GM12878 (cell line): ENCODE measurements at regions not wholly inside any gene's neighbourhood (a gene's known extent, or its start where the extent isn't known, plus 50 kb on each side); places are given as distances from the start of the nearest gene placed in this dataset.

Experiments used
- ATAC-seq: fragments of 200-7000 bp; cut with Tn5 transposase; 3 replicates; pipeline ENCODE4 v1.9.1; 2020; ENCODE audit warnings: mild to moderate bottlenecking, moderate library complexity
- BruUV-seq: library from RNA; stranded (reverse); fragments of 400-500 nt; replicated peaks from 2 replicates; lab custom pipeline; 2021; lab: Mats Ljungman, UMichigan
- CTCF ChIA-PET: fragments of 300-600 bp; sonication (Branson Sonifier 250); formaldehyde crosslinking; extraction: SDS; loops from one replicate; lab custom pipeline; 2021; ENCODE audit warnings: inconsistent platforms; lab: Yijun Ruan, JAX
- POLR2A ChIA-PET: fragments of 350-600 bp; formaldehyde crosslinking; extraction: SDS; loops from one replicate; lab custom pipeline; 2021; ENCODE audit warnings: inconsistent platforms; lab: Charles Lee
- RAD21 ChIA-PET: fragments of 300-600 bp; sonication (Branson Sonifier 250); formaldehyde crosslinking; loops from one replicate; lab custom pipeline; 2023; ENCODE audit warnings: antibody characterized with exemption; ENCODE audit not compliant: unreplicated experiment; lab: Charles Lee
- SMC1A ChIA-PET: fragments of 300-600 bp; sonication (Branson Sonifier 250); formaldehyde crosslinking; loops from one replicate; lab custom pipeline; 2023; ENCODE audit not compliant: unreplicated experiment, uncharacterized antibody; lab: Charles Lee
- DNase-seq: peaks from one replicate; pipeline ENCODE4 v3.0.0-alpha.2; 2011; ENCODE audit warnings: low read depth, low spot score
- FAIRE-seq: peaks from 3 replicates; lab custom pipeline; 2011; peaks lifted over from hg19 to GRCh38; lab: Jason Lieb, UNC
- H2AFZ ChIP-seq: 2 replicates; pipeline ENCODE4 v1.6.0; 2011; ENCODE audit warnings: low read depth, low read length, control low read depth; ENCODE audit not compliant: control insufficient read depth
- H3K27ac ChIP-seq: 2 replicates; pipeline ENCODE4 v1.5.1; 2011; ENCODE audit warnings: control low read depth; ENCODE audit not compliant: control insufficient read depth, insufficient read depth
- H3K27me3 ChIP-seq, 2 experiments: replicated peaks in 1 of 2; 2 replicates each; pipeline versions ENCODE4 v1.6.0 to v1.6.1; 2011; ENCODE audit warnings: low read length in 1 of 2; ENCODE audit not compliant: control insufficient read depth in 2 of 2, insufficient read depth in 2 of 2
- H3K36me3 ChIP-seq, 2 experiments: 2 replicates each; pipeline ENCODE4 v1.5.1; 2011; ENCODE audit warnings: low read length in 1 of 2; ENCODE audit not compliant: control insufficient read depth in 2 of 2, insufficient read depth in 2 of 2
- H3K4me1 ChIP-seq: 2 replicates; pipeline ENCODE4 v1.6.1; 2011; ENCODE audit warnings: mild to moderate bottlenecking, low read length, moderate library complexity, mixed read lengths; ENCODE audit not compliant: control insufficient read depth, insufficient read depth
- H3K4me2 ChIP-seq: 2 replicates; pipeline ENCODE4 v1.6.0; 2011; ENCODE audit warnings: control low read depth; ENCODE audit not compliant: control insufficient read depth, insufficient read depth
- H3K4me3 ChIP-seq: fragments of 200-600 bp; sonication (generic); 2 replicates; pipeline ENCODE4 v1.5.1; 2016
- H3K79me2 ChIP-seq: 2 replicates; pipeline ENCODE4 v1.6.0; 2011; ENCODE audit warnings: low read length; ENCODE audit not compliant: control insufficient read depth, insufficient read depth
- H3K9ac ChIP-seq: 2 replicates; pipeline ENCODE4 v1.8.0; 2011; ENCODE audit warnings: low read length, control low read depth, mixed read lengths; ENCODE audit not compliant: control insufficient read depth, insufficient read depth
- H3K9me3 ChIP-seq: replicated peaks from 3 replicates; pipeline ENCODE4 v1.5.1; 2011; ENCODE audit warnings: mild to moderate bottlenecking, low read length; ENCODE audit not compliant: control insufficient read depth, insufficient read depth
- H4K20me1 ChIP-seq: 2 replicates; pipeline ENCODE4 v1.6.0; 2011; ENCODE audit not compliant: control insufficient read depth, insufficient read depth
- E4F1 ChIP-seq: fragments of 450-650 bp; IDR thresholded peaks from 2 replicates; pipeline ENCODE4 v1.6.1; 2018; ENCODE audit warnings: borderline replicate concordance, mild to moderate bottlenecking; ENCODE audit not compliant: partially characterized antibody
- EED ChIP-seq: sonication (generic); IDR thresholded peaks from 2 replicates; pipeline ENCODE4 v1.6.1; 2016; ENCODE audit warnings: antibody characterized with exemption, low read depth
- ELK1 ChIP-seq: IDR thresholded peaks from 2 replicates; pipeline ENCODE4 v1.6.1; 2012; ENCODE audit warnings: low read depth, low read length, improper control_type of control experiment
- JUNB ChIP-seq: IDR thresholded peaks from 2 replicates; pipeline ENCODE4 v1.6.1; 2016; ENCODE audit warnings: antibody characterized with exemption, mild to moderate bottlenecking
- KDM1A ChIP-seq: fragments of 200-600 bp; sonication (generic); IDR thresholded peaks from 2 replicates; pipeline ENCODE4 v1.6.1; 2016; ENCODE audit warnings: borderline replicate concordance
- LARP7 ChIP-seq: fragments of 450-650 bp; IDR thresholded peaks from 2 replicates; pipeline ENCODE4 v1.6.1; 2017; ENCODE audit warnings: mild to moderate bottlenecking
- ZNF622 ChIP-seq: fragments of 450-650 bp; IDR thresholded peaks from 2 replicates; pipeline ENCODE4 v1.6.1; 2017; ENCODE audit warnings: mild to moderate bottlenecking, inconsistent platforms
- in situ Hi-C: fragments of 300-500 bp; cut with MboI; formaldehyde crosslinking; loops from 9 replicates; pipeline ENCODE4 v1.14.3; 2018; ENCODE audit warnings: mixed read lengths
- intact Hi-C: fragments of 100-400 bp; cut with micrococcal nuclease; formaldehyde crosslinking; loops from one replicate; pipeline ENCODE4 v1.14.2; 2022; ENCODE audit not compliant: unreplicated experiment
- TF ChIP-seq, protein P1 (sequence below): IDR thresholded peaks from 2 replicates; pipeline ENCODE4 v1.6.1; 2012; ENCODE audit warnings: mild to moderate bottlenecking, low read depth, low read length
- TF ChIP-seq, protein P2 (sequence below): IDR thresholded peaks from 2 replicates; pipeline ENCODE4 v1.6.1; 2011; ENCODE audit warnings: borderline replicate concordance, low read depth, mild to moderate bottlenecking, moderate library complexity, low read length; ENCODE audit not compliant: insufficient read depth, poor library complexity, severe bottlenecking
- TF ChIP-seq, protein P3 (sequence below): fragments of 450-650 bp; IDR thresholded peaks from 2 replicates; pipeline ENCODE4 v1.6.1; 2017; ENCODE audit warnings: mild to moderate bottlenecking, moderate library complexity

DNA sequence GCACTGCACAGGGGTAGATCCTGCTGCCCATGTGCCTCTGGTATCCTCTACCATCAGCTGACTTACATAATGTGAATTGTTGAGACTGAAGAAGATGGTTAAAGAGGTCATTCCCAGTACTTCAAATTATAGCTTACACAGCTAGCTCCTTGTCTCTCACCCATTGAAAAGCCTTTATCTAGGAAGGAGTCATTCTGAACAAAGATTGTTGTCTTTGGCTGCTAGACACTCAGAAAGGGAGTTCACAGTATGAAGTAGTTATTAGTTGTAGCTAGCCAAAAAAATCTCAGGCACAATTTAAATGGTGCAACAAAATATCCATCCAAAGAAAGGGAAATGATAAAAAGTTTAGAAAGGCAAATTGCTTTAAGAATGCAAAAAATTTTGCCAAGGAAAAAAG lies 102.0 kb upstream of the NREP start:
- Histone ChIP-seq H3K9ac (no peak overlapping the region), H3K27ac (no peak overlapping the region), H3K79me2 (no peaks in the 10 kb centered on the region), H3K36me3 (no peaks in the 10 kb centered on the region), H3K27me3 (no peaks in the 10 kb centered on the region; a peak in 1 of 4 replicates), H2AFZ (no peak overlapping the region), H3K4me2 (no peak overlapping the region), H3K4me3 (no peak overlapping the region), H3K4me1 (no peaks in the 10 kb centered on the region), H3K9me3 (no peaks in the 10 kb centered on the region), H4K20me1 (no peaks in the 10 kb centered on the region)
- intact Hi-C loops (no loop called here), in situ Hi-C loops (no loop called here)
- no TSS peak for BruUV-seq
- ChIA-PET POLR2A (no interaction called here), CTCF (interaction anchor here (1.0 kb wide), 1 partner anchor 21 kb away, joined by 3 read pairs; no protein-coding TSS in a partner anchor), RAD21 (no interaction called here), SMC1A (interaction anchor here (0.6 to 1.6 kb wide), 2 partner anchors 97 to 288 kb away, joined by 3 to 6 read pairs; no protein-coding TSS in a partner anchor)
- DNase-seq (no peak), ATAC-seq (no peak), FAIRE-seq (no peak)
- TF ChIP-seq LARP7 (no peak), KDM1A (no peak), ZNF622 (no peak), JUNB (no peak), EED (no peak), E4F1 (no peak), ELK1 (no peak)
- TF ChIP-seq, protein P1, sequence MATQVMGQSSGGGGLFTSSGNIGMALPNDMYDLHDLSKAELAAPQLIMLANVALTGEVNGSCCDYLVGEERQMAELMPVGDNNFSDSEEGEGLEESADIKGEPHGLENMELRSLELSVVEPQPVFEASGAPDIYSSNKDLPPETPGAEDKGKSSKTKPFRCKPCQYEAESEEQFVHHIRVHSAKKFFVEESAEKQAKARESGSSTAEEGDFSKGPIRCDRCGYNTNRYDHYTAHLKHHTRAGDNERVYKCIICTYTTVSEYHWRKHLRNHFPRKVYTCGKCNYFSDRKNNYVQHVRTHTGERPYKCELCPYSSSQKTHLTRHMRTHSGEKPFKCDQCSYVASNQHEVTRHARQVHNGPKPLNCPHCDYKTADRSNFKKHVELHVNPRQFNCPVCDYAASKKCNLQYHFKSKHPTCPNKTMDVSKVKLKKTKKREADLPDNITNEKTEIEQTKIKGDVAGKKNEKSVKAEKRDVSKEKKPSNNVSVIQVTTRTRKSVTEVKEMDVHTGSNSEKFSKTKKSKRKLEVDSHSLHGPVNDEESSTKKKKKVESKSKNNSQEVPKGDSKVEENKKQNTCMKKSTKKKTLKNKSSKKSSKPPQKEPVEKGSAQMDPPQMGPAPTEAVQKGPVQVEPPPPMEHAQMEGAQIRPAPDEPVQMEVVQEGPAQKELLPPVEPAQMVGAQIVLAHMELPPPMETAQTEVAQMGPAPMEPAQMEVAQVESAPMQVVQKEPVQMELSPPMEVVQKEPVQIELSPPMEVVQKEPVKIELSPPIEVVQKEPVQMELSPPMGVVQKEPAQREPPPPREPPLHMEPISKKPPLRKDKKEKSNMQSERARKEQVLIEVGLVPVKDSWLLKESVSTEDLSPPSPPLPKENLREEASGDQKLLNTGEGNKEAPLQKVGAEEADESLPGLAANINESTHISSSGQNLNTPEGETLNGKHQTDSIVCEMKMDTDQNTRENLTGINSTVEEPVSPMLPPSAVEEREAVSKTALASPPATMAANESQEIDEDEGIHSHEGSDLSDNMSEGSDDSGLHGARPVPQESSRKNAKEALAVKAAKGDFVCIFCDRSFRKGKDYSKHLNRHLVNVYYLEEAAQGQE, result no peak
- TF ChIP-seq, protein P2, sequence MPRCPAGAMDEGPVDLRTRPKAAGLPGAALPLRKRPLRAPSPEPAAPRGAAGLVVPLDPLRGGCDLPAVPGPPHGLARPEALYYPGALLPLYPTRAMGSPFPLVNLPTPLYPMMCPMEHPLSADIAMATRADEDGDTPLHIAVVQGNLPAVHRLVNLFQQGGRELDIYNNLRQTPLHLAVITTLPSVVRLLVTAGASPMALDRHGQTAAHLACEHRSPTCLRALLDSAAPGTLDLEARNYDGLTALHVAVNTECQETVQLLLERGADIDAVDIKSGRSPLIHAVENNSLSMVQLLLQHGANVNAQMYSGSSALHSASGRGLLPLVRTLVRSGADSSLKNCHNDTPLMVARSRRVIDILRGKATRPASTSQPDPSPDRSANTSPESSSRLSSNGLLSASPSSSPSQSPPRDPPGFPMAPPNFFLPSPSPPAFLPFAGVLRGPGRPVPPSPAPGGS, result no peak
- TF ChIP-seq, protein P3, sequence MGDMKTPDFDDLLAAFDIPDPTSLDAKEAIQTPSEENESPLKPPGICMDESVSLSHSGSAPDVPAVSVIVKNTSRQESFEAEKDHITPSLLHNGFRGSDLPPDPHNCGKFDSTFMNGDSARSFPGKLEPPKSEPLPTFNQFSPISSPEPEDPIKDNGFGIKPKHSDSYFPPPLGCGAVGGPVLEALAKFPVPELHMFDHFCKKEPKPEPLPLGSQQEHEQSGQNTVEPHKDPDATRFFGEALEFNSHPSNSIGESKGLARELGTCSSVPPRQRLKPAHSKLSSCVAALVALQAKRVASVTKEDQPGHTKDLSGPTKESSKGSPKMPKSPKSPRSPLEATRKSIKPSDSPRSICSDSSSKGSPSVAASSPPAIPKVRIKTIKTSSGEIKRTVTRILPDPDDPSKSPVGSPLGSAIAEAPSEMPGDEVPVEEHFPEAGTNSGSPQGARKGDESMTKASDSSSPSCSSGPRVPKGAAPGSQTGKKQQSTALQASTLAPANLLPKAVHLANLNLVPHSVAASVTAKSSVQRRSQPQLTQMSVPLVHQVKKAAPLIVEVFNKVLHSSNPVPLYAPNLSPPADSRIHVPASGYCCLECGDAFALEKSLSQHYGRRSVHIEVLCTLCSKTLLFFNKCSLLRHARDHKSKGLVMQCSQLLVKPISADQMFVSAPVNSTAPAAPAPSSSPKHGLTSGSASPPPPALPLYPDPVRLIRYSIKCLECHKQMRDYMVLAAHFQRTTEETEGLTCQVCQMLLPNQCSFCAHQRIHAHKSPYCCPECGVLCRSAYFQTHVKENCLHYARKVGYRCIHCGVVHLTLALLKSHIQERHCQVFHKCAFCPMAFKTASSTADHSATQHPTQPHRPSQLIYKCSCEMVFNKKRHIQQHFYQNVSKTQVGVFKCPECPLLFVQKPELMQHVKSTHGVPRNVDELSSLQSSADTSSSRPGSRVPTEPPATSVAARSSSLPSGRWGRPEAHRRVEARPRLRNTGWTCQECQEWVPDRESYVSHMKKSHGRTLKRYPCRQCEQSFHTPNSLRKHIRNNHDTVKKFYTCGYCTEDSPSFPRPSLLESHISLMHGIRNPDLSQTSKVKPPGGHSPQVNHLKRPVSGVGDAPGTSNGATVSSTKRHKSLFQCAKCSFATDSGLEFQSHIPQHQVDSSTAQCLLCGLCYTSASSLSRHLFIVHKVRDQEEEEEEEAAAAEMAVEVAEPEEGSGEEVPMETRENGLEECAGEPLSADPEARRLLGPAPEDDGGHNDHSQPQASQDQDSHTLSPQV, result no peak
